Uterus (tissue), 2 donors: ENCODE measurements at regions not wholly inside any gene's neighbourhood (a gene's known extent, or its start where the extent isn't known, plus 50 kb on each side); places are given as distances from the start of the nearest gene placed in this dataset.

Experiments used
- POLR2A ChIP-seq, 2 donors: fragments of 450-650 bp; IDR thresholded peaks; one replicate each; pipeline ENCODE4 v1.6.1; 2016; ENCODE audit warnings: antibody characterized with exemption in 2 of 2, mild to moderate bottlenecking in 1 of 2, moderate library complexity in 1 of 2
- TF ChIP-seq, protein P1 (sequence below), 4 experiments: fragments of 200-600 bp in 2 of 4; fragments of 450-650 bp in 2 of 4; sonication (generic) in 2 of 4; IDR thresholded peaks; one replicate each; pipeline ENCODE4 v1.5.1; 2016 to 2019; ENCODE audit warnings: antibody characterized with exemption in 4 of 4, mild to moderate bottlenecking in 2 of 4, moderate library complexity in 1 of 4

DNA sequence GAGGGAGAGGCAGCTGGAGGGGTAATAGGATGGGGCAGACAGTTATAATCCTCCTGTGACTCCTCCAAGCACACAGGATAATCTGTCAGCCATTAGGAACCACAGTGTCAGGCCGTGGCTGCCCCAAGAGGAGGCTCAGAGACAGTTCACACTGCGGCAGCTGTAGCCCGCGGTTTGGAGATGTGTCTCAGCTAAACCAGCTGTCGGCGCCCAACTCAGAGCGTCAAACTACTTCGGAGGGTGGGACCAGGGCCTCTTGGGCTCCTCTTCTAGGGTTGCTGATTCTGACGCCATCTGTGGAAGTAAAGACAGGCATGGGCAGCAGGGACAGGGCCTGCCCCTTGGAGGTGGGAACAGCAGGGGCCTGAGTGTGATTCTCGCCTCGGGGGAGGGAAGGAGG is 309.8 kb downstream of the CDC5L start:
- TF ChIP-seq POLR2A (IDR thresholded peaks at IDR 0.05) = no peak
- TF ChIP-seq, protein P1, sequence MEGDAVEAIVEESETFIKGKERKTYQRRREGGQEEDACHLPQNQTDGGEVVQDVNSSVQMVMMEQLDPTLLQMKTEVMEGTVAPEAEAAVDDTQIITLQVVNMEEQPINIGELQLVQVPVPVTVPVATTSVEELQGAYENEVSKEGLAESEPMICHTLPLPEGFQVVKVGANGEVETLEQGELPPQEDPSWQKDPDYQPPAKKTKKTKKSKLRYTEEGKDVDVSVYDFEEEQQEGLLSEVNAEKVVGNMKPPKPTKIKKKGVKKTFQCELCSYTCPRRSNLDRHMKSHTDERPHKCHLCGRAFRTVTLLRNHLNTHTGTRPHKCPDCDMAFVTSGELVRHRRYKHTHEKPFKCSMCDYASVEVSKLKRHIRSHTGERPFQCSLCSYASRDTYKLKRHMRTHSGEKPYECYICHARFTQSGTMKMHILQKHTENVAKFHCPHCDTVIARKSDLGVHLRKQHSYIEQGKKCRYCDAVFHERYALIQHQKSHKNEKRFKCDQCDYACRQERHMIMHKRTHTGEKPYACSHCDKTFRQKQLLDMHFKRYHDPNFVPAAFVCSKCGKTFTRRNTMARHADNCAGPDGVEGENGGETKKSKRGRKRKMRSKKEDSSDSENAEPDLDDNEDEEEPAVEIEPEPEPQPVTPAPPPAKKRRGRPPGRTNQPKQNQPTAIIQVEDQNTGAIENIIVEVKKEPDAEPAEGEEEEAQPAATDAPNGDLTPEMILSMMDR (IDR thresholded peaks at IDR 0.05) = no peak
